Endothelial cell of umbilical vein (primary cell): ENCODE measurements at regions not wholly inside any gene's neighbourhood (a gene's known extent, or its start where the extent isn't known, plus 50 kb on each side); places are given as distances from the start of the nearest gene placed in this dataset.

Experiments
- BruUV-seq: library from RNA; stranded (reverse); fragments of 400-500 nt; replicated peaks from 2 replicates; lab custom pipeline; 2021; lab: Mats Ljungman, UMichigan
- CTCF ChIA-PET: fragments of 300-600, 350-600 bp; sonication (Branson Sonifier 250); formaldehyde crosslinking; loops from one replicate; lab custom pipeline; 2021; ENCODE audit warnings: antibody characterized with exemption, inconsistent platforms; lab: Charles Lee
- POLR2A ChIA-PET: fragments of 300-600, 350-600 bp; sonication (Branson Sonifier 250); formaldehyde crosslinking; loops from one replicate; lab custom pipeline; 2021; ENCODE audit warnings: antibody characterized with exemption, inconsistent platforms; lab: Charles Lee
- DNase-seq: peaks from one replicate; pipeline ENCODE4 v3.0.0-alpha.2; 2011; ENCODE audit warnings: low read depth, low spot score
- FAIRE-seq: peaks from 2 replicates; lab custom pipeline; 2011; peaks lifted over from hg19 to GRCh38; lab: Jason Lieb, UNC
- H2AFZ ChIP-seq: 2 replicates; pipeline ENCODE4 v1.6.0; 2012; ENCODE audit warnings: low read depth, low read length, control low read depth, inconsistent platforms
- H3K27ac ChIP-seq: 2 replicates; pipeline ENCODE4 v1.5.1; 2011; ENCODE audit warnings: low read depth, mild to moderate bottlenecking, control low read depth, low read length, moderate library complexity; ENCODE audit not compliant: insufficient read depth
- H3K27me3 ChIP-seq, 2 experiments: 2 replicates each; pipeline versions ENCODE4 v1.6.0 to v1.6.1; 2011; ENCODE audit warnings: low read length in 2 of 2, mixed read lengths in 1 of 2; ENCODE audit not compliant: control insufficient read depth in 2 of 2, insufficient read depth in 2 of 2
- H3K36me3 ChIP-seq, 2 experiments: 2 replicates in 1 of 2; 3 replicates in 1 of 2; pipeline ENCODE4 v1.5.1; 2011; ENCODE audit warnings: low read length in 2 of 2, mild to moderate bottlenecking in 1 of 2, moderate library complexity in 1 of 2; ENCODE audit not compliant: control insufficient read depth in 2 of 2, insufficient read depth in 2 of 2; ENCODE audit errors: extremely low read depth in 1 of 2
- H3K4me1 ChIP-seq: 3 replicates; pipeline ENCODE4 v1.5.1; 2011; ENCODE audit warnings: mild to moderate bottlenecking, low read length; ENCODE audit not compliant: control insufficient read depth, insufficient read depth; ENCODE audit errors: extremely low read depth
- H3K4me2 ChIP-seq: 2 replicates; pipeline ENCODE4 v1.6.1; 2011; ENCODE audit warnings: low read length, control low read depth, mixed read lengths; ENCODE audit not compliant: insufficient read depth
- H3K4me3 ChIP-seq, 3 experiments: fragments of 200-600 bp in 1 of 3; sonication (generic), shearing (Covaris generic) in 1 of 3; replicated peaks in 1 of 3; 2 replicates each; pipeline ENCODE4 v1.5.1; 2011 to 2016; ENCODE audit warnings: control low read depth in 3 of 3, low read length in 3 of 3, mild to moderate bottlenecking in 2 of 3, inconsistent platforms in 1 of 3, low read depth in 1 of 3, moderate library complexity in 1 of 3; ENCODE audit not compliant: insufficient read depth in 1 of 3
- H3K79me2 ChIP-seq: 2 replicates; pipeline ENCODE4 v1.6.0; 2012; ENCODE audit warnings: low read length, inconsistent platforms; ENCODE audit not compliant: control insufficient read depth, insufficient read depth
- H3K9ac ChIP-seq: replicated peaks from 2 replicates; pipeline ENCODE3; 2011; ENCODE audit warnings: low read length, control low read depth; ENCODE audit not compliant: insufficient read depth; ENCODE audit errors: extremely low read depth
- H3K9me1 ChIP-seq: replicated peaks from 3 replicates; pipeline ENCODE4 v1.6.0; 2011; ENCODE audit warnings: mild to moderate bottlenecking, low read length; ENCODE audit not compliant: control insufficient read depth, insufficient read depth; ENCODE audit errors: extremely low read depth
- H3K9me3 ChIP-seq: replicated peaks from 2 replicates; pipeline ENCODE4 v1.5.1; 2012; ENCODE audit warnings: low read length, inconsistent platforms; ENCODE audit not compliant: control insufficient read depth, insufficient read depth
- H4K20me1 ChIP-seq: replicated peaks from 2 replicates; pipeline ENCODE3; 2011; ENCODE audit warnings: mild to moderate bottlenecking, low read length; ENCODE audit not compliant: control insufficient read depth, insufficient read depth; ENCODE audit errors: extremely low read depth
- EZH2 ChIP-seq: IDR thresholded peaks from 2 replicates; pipeline ENCODE4 v1.6.1; 2012; ENCODE audit warnings: borderline replicate concordance, low read depth, mild to moderate bottlenecking, moderate library complexity, low read length, inconsistent platforms; ENCODE audit not compliant: severe bottlenecking
- FOS ChIP-seq: IDR thresholded peaks from 2 replicates; pipeline ENCODE4 v1.6.1; 2011; ENCODE audit warnings: mild to moderate bottlenecking, low read length, moderate library complexity, borderline replicate concordance; ENCODE audit not compliant: insufficient read depth
- GATA2 ChIP-seq: IDR thresholded peaks from 2 replicates; pipeline ENCODE4 v1.7.0; 2011; ENCODE audit warnings: low read depth, mild to moderate bottlenecking, moderate library complexity, mixed read lengths, low read length; ENCODE audit not compliant: insufficient read length, insufficient read depth
- JUN ChIP-seq: IDR thresholded peaks from 2 replicates; pipeline ENCODE4 v1.6.1; 2011; ENCODE audit warnings: borderline replicate concordance, low read depth; ENCODE audit not compliant: insufficient read length, insufficient read depth
- MYC ChIP-seq: IDR thresholded peaks from one replicate; pipeline ENCODE4 v1.6.1; 2011; ENCODE audit warnings: mild to moderate bottlenecking, low read depth, low read length
- POLR2A ChIP-seq: IDR thresholded peaks from 2 replicates; pipeline ENCODE4 v1.6.1; 2012; ENCODE audit warnings: low read depth, mild to moderate bottlenecking, control low read depth, low read length
- POLR2AphosphoS5 ChIP-seq: IDR thresholded peaks from 2 replicates; pipeline ENCODE4 v1.6.1; 2012; ENCODE audit warnings: low read depth, mild to moderate bottlenecking, control low read depth, low read length, moderate library complexity; ENCODE audit not compliant: insufficient read depth
- dilution Hi-C: fragments of 300-500 bp; cut with MboI; formaldehyde crosslinking; loops from one replicate; pipeline ENCODE4 v1.15.0; 2019; ENCODE audit warnings: low sequenced_read_pairs; ENCODE audit not compliant: extremely low pct_ligation_motif_present
- intact Hi-C: fragments of 100-400 bp; cut with micrococcal nuclease; formaldehyde crosslinking; loops from one replicate; pipeline ENCODE4 v1.10.0; 2022
- TF ChIP-seq, protein P1 (sequence below), 2 donors: IDR thresholded peaks; 1 replicate in 1 of 2; 2 replicates in 1 of 2; pipeline ENCODE4 v1.5.1; 2011; ENCODE audit warnings: low read length in 2 of 2, mild to moderate bottlenecking in 2 of 2, moderate library complexity in 2 of 2, control low read depth in 1 of 2, inconsistent platforms in 1 of 2, low read depth in 1 of 2; ENCODE audit not compliant: insufficient read depth in 1 of 2; ENCODE audit errors: extremely low read depth in 1 of 2
- TF ChIP-seq, protein P2 (sequence below): IDR thresholded peaks from 2 replicates; pipeline ENCODE4 v1.6.1; 2011; ENCODE audit not compliant: insufficient read depth, insufficient read length

DNA sequence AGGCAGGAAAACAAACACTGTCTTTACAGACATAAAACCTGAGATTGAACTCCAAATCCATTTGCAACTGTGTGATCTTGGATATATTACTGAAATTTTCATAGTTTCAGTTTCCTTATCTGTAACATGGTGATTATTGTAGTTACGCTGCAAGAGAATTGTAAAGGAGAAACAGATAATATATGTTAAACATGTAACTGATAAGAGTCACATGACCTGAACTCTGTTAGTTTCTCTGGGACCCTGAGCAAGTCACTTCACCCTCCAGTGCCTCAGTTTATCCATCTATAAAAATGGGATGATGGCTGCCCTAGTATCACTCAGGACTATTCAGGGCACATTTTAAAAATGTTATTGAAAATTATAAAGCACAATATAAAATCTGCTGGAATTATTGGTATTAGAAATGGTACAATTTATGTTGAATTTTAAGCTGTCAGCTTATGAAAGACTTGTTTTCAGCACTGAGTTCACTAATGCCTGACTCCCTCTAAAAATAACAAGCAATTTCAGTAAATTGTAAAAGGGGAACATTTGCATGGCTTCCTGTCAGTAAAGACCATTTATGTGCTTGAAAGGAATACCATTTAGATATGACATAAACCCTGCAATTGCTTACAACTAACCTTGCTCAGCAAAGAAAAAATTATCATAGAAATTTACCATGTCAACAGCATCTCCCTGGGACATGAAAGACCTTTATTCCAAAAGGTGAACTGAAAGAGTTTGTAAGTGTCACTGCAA is 393.5 kb downstream of the RAD51AP2 start:
- CTCF ChIA-PET = no interaction called here
- BruUV-seq = no TSS peak

More for the DNA sequence above, 393.5 kb downstream of the RAD51AP2 start:
- no peaks in the 10 kb centered on the region for H3K4me1 ChIP-seq
- no peak overlapping the region for H3K27ac ChIP-seq
- no peak overlapping the region for H2AFZ ChIP-seq
- TF ChIP-seq, protein P1, sequence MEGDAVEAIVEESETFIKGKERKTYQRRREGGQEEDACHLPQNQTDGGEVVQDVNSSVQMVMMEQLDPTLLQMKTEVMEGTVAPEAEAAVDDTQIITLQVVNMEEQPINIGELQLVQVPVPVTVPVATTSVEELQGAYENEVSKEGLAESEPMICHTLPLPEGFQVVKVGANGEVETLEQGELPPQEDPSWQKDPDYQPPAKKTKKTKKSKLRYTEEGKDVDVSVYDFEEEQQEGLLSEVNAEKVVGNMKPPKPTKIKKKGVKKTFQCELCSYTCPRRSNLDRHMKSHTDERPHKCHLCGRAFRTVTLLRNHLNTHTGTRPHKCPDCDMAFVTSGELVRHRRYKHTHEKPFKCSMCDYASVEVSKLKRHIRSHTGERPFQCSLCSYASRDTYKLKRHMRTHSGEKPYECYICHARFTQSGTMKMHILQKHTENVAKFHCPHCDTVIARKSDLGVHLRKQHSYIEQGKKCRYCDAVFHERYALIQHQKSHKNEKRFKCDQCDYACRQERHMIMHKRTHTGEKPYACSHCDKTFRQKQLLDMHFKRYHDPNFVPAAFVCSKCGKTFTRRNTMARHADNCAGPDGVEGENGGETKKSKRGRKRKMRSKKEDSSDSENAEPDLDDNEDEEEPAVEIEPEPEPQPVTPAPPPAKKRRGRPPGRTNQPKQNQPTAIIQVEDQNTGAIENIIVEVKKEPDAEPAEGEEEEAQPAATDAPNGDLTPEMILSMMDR (IDR thresholded peaks at IDR 0.05; ENCODE audit: extremely low read depth in 1 of 2, insufficient read depth in 1 of 2, low read depth in 1 of 2, low read length in 2 of 2) = no peak
- no peak for TF ChIP-seq FOS
- no peak for TF ChIP-seq POLR2A
- TF ChIP-seq JUN = no peak
- TF ChIP-seq GATA2 = no peak
- no peak for TF ChIP-seq POLR2AphosphoS5
- TF ChIP-seq EZH2 = no peak
- TF ChIP-seq, protein P2, sequence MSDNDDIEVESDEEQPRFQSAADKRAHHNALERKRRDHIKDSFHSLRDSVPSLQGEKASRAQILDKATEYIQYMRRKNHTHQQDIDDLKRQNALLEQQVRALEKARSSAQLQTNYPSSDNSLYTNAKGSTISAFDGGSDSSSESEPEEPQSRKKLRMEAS = no peak
- no peak for TF ChIP-seq MYC
- H3K36me3 ChIP-seq = no peaks in the 10 kb centered on the region
- POLR2A ChIA-PET = no interaction called here
- H3K27me3 ChIP-seq = no peaks in the 10 kb centered on the region
- H3K9me3 ChIP-seq = no peaks in the 10 kb centered on the region
- no peak for FAIRE-seq
- H3K9ac ChIP-seq = no peak overlapping the region
- intact Hi-C loops = no loop called here
- dilution Hi-C loops = no loop called here
- no peak overlapping the region for H3K4me2 ChIP-seq
- DNase-seq = no peak
- no peaks in the 10 kb centered on the region for H4K20me1 ChIP-seq
- no peaks in the 10 kb centered on the region for H3K79me2 ChIP-seq
- no peaks in the 10 kb centered on the region for H3K9me1 ChIP-seq
- no peak overlapping the region for H3K4me3 ChIP-seq
